AG04449 (cell line): ENCODE measurements at regions not wholly inside any gene's neighbourhood (a gene's known extent, or its start where the extent isn't known, plus 50 kb on each side); places are given as distances from the start of the nearest gene placed in this dataset.

Experiments
- CTCF ChIA-PET: fragments of 350-600 bp; formaldehyde crosslinking; extraction: SDS; loops from one replicate; lab custom pipeline; 2021; ENCODE audit warnings: antibody characterized with exemption; lab: Yijun Ruan, JAX
- POLR2A ChIA-PET: fragments of 400-600, 350-600 bp; formaldehyde crosslinking; extraction: SDS; loops from one replicate; lab custom pipeline; 2020; ENCODE audit warnings: antibody characterized with exemption, inconsistent platforms; lab: Yijun Ruan, JAX
- DNase-seq: peaks from one replicate; pipeline ENCODE4 v3.0.0-alpha.2; 2010; ENCODE audit warnings: low read depth, low spot score
- H3K4me3 ChIP-seq: 2 replicates; pipeline ENCODE4 v1.5.1; 2011; ENCODE audit warnings: low read depth, mild to moderate bottlenecking, control low read depth, low read length
- CTCF ChIP-seq: IDR thresholded peaks from one replicate; pipeline ENCODE4 v1.5.1; 2011; ENCODE audit warnings: mild to moderate bottlenecking, moderate library complexity, low read length, control low read depth, inconsistent platforms; ENCODE audit not compliant: insufficient read depth; ENCODE audit errors: missing control alignments

- POLR2A ChIA-PET: no interaction called here
- CTCF ChIA-PET: interaction anchor here (1.2 to 1.9 kb wide), 3 partner anchors 10 to 247 kb away, joined by 3 to 5 read pairs (median 4); no protein-coding TSS in a partner anchor
- no peak for TF ChIP-seq CTCF
- no peak for DNase-seq
- H3K4me3 ChIP-seq: no peak overlapping the region
These were observed 57.8 kb upstream of the FAM47B start for GRCh38 chrX:34884817-34885216.

GRCh38 chrX:34886011-34886410 is 56.6 kb upstream of the FAM47B start:
- DNase-seq: no peak
- TF ChIP-seq CTCF: no peak
- ChIA-PET POLR2A (no interaction called here), CTCF (interaction anchor here (1.7 to 1.9 kb wide), 2 partner anchors 8 to 248 kb away, joined by 4 to 5 read pairs; no protein-coding TSS in a partner anchor)
- no peak overlapping the region for H3K4me3 ChIP-seq

GRCh38 chrX:34891391-34891790 is 51.2 kb upstream of the FAM47B start:
- no peak overlapping the region for H3K4me3 ChIP-seq
- no peak for TF ChIP-seq CTCF
- ChIA-PET CTCF (interaction anchor here (1.0 kb wide), 1 partner anchor 10 kb away, joined by 3 read pairs; no protein-coding TSS in a partner anchor), POLR2A (no interaction called here)
- DNase-seq: no peak
